ENCODE measurements at regions not wholly inside any gene's neighbourhood (a gene's known extent, or its start where the extent isn't known, plus 50 kb on each side); places are given as distances from the start of the nearest gene placed in this dataset.

DNA sequence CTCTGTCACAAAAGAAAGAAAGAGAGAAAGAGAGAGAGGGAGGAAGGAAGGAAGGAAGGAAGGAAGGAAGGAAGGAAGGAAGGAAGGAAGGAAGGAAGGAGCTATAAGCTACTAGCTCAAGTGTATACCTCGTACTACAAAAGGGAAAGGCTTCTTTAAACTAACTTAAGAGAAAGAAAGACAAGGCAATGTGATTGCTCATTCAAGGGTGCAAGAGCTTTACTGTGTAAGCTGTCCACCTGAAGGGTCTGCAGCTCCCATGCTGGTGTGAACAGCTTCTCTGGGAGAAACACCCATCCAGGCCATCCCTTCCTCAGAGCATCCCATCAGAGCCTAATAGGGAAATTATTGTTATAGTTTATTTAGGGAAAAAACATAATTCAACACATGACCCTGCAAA is 286.1 kb upstream of the ID2 start:
- Histone ChIP-seq H2AFZ (ENCODE audit: insufficient read depth, low read depth, low read length, poor library complexity, severe bottlenecking) (no peak overlapping the region), H4K20me1 (ENCODE audit: insufficient read depth, low read length) (no peaks in the 10 kb centered on the region), H3K9ac (ENCODE audit: insufficient read depth, low read length, poor library complexity, severe bottlenecking) (no peak overlapping the region), H3K4me2 (replicated peaks; ENCODE audit: extremely low read depth, low read length, poor library complexity, severe bottlenecking) (no peak overlapping the region), H3K4me3 (replicated peaks in 1 of 3; ENCODE audit: low read depth in 2 of 3, low read length in 3 of 3) (no peak overlapping the region), H3K9me3 (replicated peaks in 1 of 2; ENCODE audit: control insufficient read depth in 1 of 2, insufficient read depth in 1 of 2, low read length in 2 of 2) (peaks cover 0 to 7% of the 10 kb centered on the region in 2 donors), H3K36me3 (replicated peaks in 1 of 2; ENCODE audit: control insufficient read depth in 1 of 2, insufficient read depth in 2 of 2, low read length in 2 of 2) (no peaks in the 10 kb centered on the region), H3K27me3 (ENCODE audit: control insufficient read depth in 2 of 2, insufficient read depth in 2 of 2, low read length in 2 of 2) (no peaks in the 10 kb centered on the region), H3K79me2 (ENCODE audit: insufficient read depth, low read length) (no peaks in the 10 kb centered on the region), H3K4me1 (ENCODE audit: control insufficient read depth in 1 of 2, insufficient read depth in 2 of 2, low read length in 2 of 2) (peaks cover 15 to 22% of the 10 kb centered on the region in 2 donors), H3K27ac (ENCODE audit: low read depth in 1 of 2, low read length in 2 of 2) (no peak overlapping the region)
- no peak for DNase-seq
- intact Hi-C loops (cut with micrococcal nuclease): loop anchor here in 1 of 2 donors (10.0 kb wide), 1 partner anchor 61 kb away; no protein-coding TSS in a partner anchor
- peaks cover 33% of the 10 kb centered on the region for H3K4me1 Mint-ChIP-seq
- no CpG with 5 or more reads among the region's 1 CpG for WGBS (ENCODE audit: insufficient coverage)
- peaks cover 2 to 8% (median 3%) of the 10 kb centered on the region in 7 donors for H3K9me3 Mint-ChIP-seq
- no peak overlapping the region for H3K27ac Mint-ChIP-seq
- no peaks in the 10 kb centered on the region for H3K36me3 Mint-ChIP-seq
- TF ChIP-seq, protein P1, sequence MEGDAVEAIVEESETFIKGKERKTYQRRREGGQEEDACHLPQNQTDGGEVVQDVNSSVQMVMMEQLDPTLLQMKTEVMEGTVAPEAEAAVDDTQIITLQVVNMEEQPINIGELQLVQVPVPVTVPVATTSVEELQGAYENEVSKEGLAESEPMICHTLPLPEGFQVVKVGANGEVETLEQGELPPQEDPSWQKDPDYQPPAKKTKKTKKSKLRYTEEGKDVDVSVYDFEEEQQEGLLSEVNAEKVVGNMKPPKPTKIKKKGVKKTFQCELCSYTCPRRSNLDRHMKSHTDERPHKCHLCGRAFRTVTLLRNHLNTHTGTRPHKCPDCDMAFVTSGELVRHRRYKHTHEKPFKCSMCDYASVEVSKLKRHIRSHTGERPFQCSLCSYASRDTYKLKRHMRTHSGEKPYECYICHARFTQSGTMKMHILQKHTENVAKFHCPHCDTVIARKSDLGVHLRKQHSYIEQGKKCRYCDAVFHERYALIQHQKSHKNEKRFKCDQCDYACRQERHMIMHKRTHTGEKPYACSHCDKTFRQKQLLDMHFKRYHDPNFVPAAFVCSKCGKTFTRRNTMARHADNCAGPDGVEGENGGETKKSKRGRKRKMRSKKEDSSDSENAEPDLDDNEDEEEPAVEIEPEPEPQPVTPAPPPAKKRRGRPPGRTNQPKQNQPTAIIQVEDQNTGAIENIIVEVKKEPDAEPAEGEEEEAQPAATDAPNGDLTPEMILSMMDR (IDR thresholded peaks at IDR 0.05): no peak
- no peak overlapping the region for H3K4me3 Mint-ChIP-seq
- H3K27me3 Mint-ChIP-seq (ENCODE audit: low read depth in 3 of 3): peaks cover 2 to 4% (median 2%) of the 10 kb centered on the region in 3 donors

- no peaks in the 10 kb centered on the region for H3K27me3 ChIP-seq (ENCODE audit: control insufficient read depth in 2 of 2, insufficient read depth in 2 of 2, low read length in 2 of 2)
- 88% methylated on average over 13 of the region's 13 CpGs for whole genome bisulfite sequencing (ENCODE audit: insufficient coverage)
- Mint-ChIP-seq H3K36me3 (no peaks in the 10 kb centered on the region), H3K27ac (peak overlapping the region in 1 of 7 donors; percentile 43), H3K27me3 (ENCODE audit: low read depth in 3 of 3) (peaks cover 0 to 2% (median 2%) of the 10 kb centered on the region in 3 donors), H3K4me3 (no peak overlapping the region), H3K4me1 (peaks cover 24% of the 10 kb centered on the region), H3K9me3 (peaks cover 2 to 5% (median 3%) of the 10 kb centered on the region in 7 donors)
- DNase-seq: no peak
- TF ChIP-seq, protein P1 (IDR thresholded peaks at IDR 0.05): no peak
- no peak overlapping the region for H3K9ac ChIP-seq (ENCODE audit: insufficient read depth, low read length, poor library complexity, severe bottlenecking)
- H3K4me1 ChIP-seq (ENCODE audit: control insufficient read depth in 1 of 2, insufficient read depth in 2 of 2, low read length in 2 of 2): peaks cover 15 to 22% of the 10 kb centered on the region in 2 donors
- H2AFZ ChIP-seq (ENCODE audit: insufficient read depth, low read depth, low read length, poor library complexity, severe bottlenecking): no peak overlapping the region
- no peak overlapping the region for H3K4me3 ChIP-seq (replicated peaks in 1 of 3; ENCODE audit: low read depth in 2 of 3, low read length in 3 of 3)
- H3K4me2 ChIP-seq (replicated peaks; ENCODE audit: extremely low read depth, low read length, poor library complexity, severe bottlenecking): no peak overlapping the region
- H3K79me2 ChIP-seq (ENCODE audit: insufficient read depth, low read length): no peaks in the 10 kb centered on the region
- intact Hi-C loops (cut with micrococcal nuclease): loop anchor here in 1 of 2 donors (10.0 kb wide), 1 partner anchor 63 kb away; no protein-coding TSS in a partner anchor
- no peaks in the 10 kb centered on the region for H3K36me3 ChIP-seq (replicated peaks in 1 of 2; ENCODE audit: control insufficient read depth in 1 of 2, insufficient read depth in 2 of 2, low read length in 2 of 2)
- H3K9me3 ChIP-seq (replicated peaks in 1 of 2; ENCODE audit: control insufficient read depth in 1 of 2, insufficient read depth in 1 of 2, low read length in 2 of 2): peaks cover 0 to 4% of the 10 kb centered on the region in 2 donors
- H4K20me1 ChIP-seq (ENCODE audit: insufficient read depth, low read length): no peaks in the 10 kb centered on the region
- no peak overlapping the region for H3K27ac ChIP-seq (ENCODE audit: low read depth in 1 of 2, low read length in 2 of 2)
These were observed 283.7 kb upstream of the ID2 start for GRCh38 chr2:8398040-8398668.

Measured in CD14-positive monocyte (primary cell).